Left lung (tissue), 4 donors: ENCODE measurements at regions not wholly inside any gene's neighbourhood (a gene's known extent, or its start where the extent isn't known, plus 50 kb on each side); places are given as distances from the start of the nearest gene placed in this dataset.

Source experiments
- ATAC-seq: fragments of 200-7000 bp; cut with Tn5 transposase; one replicate; pipeline ENCODE4 v1.9.1; 2020; ENCODE audit warnings: moderate library complexity
- DNase-seq, 4 donors: peaks; one replicate each; pipeline ENCODE4 v3.0.0-alpha.2; 2013 to 2020
- H3K27ac ChIP-seq, 2 donors: fragments of 200-600 bp; sonication (generic) in 1 of 2; one replicate each; pipeline versions ENCODE4 v1.5.0 to v1.8.0; 2020 to 2021
- H3K27me3 ChIP-seq, 2 donors: fragments of 200-600 bp; sonication (generic) in 1 of 2; one replicate each; pipeline versions ENCODE4 v1.5.0 to v1.8.0; 2020 to 2021
- H3K36me3 ChIP-seq, 2 donors: fragments of 200-600 bp; sonication (generic) in 1 of 2; one replicate each; pipeline versions ENCODE4 v1.5.0 to v1.8.0; 2020 to 2021
- H3K4me1 ChIP-seq, 2 donors: fragments of 200-600 bp; one replicate each; pipeline ENCODE4 v1.8.0; 2021
- H3K4me3 ChIP-seq, 2 donors: fragments of 200-600 bp; sonication (generic) in 1 of 2; one replicate each; pipeline versions ENCODE4 v1.5.0 to v1.8.0; 2020 to 2021; ENCODE audit warnings: mild to moderate bottlenecking in 1 of 2
- H3K9me3 ChIP-seq, 2 donors: fragments of 200-600 bp; sonication (generic) in 1 of 2; one replicate each; pipeline versions ENCODE4 v1.5.0 to v1.8.0; 2020 to 2021
- intact Hi-C, 2 donors: fragments of 100-400 bp; cut with DNase I; formaldehyde crosslinking; loops; one replicate each; pipeline versions ENCODE4 v1.11.2 to v1.14.2; 2022
- TF ChIP-seq, protein P1 (sequence below), 2 donors: fragments of 200-600 bp; sonication (generic) in 1 of 2; IDR thresholded peaks; one replicate each; pipeline versions ENCODE4 v1.5.0 to v1.8.0; 2021; ENCODE audit warnings: antibody characterized with exemption in 2 of 2
- donor health status: DM: no; HTN: yes; CAD: no.
- donor health status: DM: no; HTN: no; CAD: no.

DNA sequence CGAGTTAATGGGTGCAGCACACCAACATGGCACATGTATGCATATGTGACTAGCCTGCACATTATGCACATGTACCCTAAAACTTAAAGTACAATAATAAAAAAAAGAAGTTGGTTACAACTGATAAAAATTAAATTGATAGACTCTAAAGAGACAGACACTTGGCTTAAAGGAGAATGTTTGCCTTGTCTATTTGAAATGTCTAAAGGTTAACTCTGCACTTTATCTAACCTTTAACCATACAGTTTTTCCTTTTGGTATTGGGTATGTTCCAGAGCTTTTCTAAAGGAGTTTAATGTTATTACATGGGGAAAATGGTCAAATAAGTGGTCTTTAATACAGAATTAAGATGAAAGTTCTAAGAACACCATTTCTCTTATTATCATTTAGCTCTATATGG lies 145.1 kb upstream of the HCCS start:
- no peak for DNase-seq
- TF ChIP-seq, protein P1, sequence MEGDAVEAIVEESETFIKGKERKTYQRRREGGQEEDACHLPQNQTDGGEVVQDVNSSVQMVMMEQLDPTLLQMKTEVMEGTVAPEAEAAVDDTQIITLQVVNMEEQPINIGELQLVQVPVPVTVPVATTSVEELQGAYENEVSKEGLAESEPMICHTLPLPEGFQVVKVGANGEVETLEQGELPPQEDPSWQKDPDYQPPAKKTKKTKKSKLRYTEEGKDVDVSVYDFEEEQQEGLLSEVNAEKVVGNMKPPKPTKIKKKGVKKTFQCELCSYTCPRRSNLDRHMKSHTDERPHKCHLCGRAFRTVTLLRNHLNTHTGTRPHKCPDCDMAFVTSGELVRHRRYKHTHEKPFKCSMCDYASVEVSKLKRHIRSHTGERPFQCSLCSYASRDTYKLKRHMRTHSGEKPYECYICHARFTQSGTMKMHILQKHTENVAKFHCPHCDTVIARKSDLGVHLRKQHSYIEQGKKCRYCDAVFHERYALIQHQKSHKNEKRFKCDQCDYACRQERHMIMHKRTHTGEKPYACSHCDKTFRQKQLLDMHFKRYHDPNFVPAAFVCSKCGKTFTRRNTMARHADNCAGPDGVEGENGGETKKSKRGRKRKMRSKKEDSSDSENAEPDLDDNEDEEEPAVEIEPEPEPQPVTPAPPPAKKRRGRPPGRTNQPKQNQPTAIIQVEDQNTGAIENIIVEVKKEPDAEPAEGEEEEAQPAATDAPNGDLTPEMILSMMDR (IDR thresholded peaks at IDR 0.05) = no peak
- no peak overlapping the region for H3K27ac ChIP-seq
- H3K27me3 ChIP-seq = no peaks in the 10 kb centered on the region
- intact Hi-C loops = no loop called here
- no peaks in the 10 kb centered on the region for H3K36me3 ChIP-seq
- no peaks in the 10 kb centered on the region for H3K9me3 ChIP-seq
- ATAC-seq = no peak
- H3K4me1 ChIP-seq = no peaks in the 10 kb centered on the region
- no peak overlapping the region for H3K4me3 ChIP-seq

DNA sequence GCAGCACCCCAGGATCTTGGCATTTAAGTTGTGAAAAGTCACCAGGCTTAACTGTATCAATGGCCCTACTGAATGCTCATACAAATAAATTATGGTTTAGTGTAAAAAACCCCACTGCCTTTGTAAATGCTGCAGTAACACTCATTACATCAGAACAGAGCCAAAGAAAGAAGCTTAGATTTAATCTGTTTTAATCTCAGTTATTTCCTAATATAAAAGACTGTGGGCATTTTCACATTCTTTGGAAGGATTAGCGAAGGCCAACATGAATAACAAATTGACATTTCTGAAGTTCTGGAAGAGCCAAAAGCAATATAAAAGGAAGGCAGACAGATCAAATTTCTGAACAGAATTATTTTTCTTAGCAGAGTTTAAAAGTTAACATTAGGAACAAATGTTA lies 140.0 kb upstream of the HCCS start:
- Histone ChIP-seq H3K4me3 (no peak overlapping the region), H3K27me3 (no peaks in the 10 kb centered on the region), H3K27ac (no peak overlapping the region), H3K4me1 (no peaks in the 10 kb centered on the region), H3K36me3 (no peaks in the 10 kb centered on the region), H3K9me3 (no peaks in the 10 kb centered on the region)
- intact Hi-C loops = no loop called here
- ATAC-seq (no peak), DNase-seq (no peak)
- TF ChIP-seq, protein P1 (IDR thresholded peaks at IDR 0.05) = no peak

- DNase-seq = no peak
- TF ChIP-seq, protein P1 (IDR thresholded peaks at IDR 0.05) = no peak
- Histone ChIP-seq H3K9me3 (no peaks in the 10 kb centered on the region), H3K4me1 (no peaks in the 10 kb centered on the region), H3K27me3 (no peaks in the 10 kb centered on the region), H3K27ac (no peak overlapping the region), H3K4me3 (no peak overlapping the region), H3K36me3 (no peaks in the 10 kb centered on the region)
- intact Hi-C loops = no loop called here
- no peak for ATAC-seq
These were observed 139.4 kb upstream of the HCCS start for GRCh38 chrX:10971759-10972158.

DNA sequence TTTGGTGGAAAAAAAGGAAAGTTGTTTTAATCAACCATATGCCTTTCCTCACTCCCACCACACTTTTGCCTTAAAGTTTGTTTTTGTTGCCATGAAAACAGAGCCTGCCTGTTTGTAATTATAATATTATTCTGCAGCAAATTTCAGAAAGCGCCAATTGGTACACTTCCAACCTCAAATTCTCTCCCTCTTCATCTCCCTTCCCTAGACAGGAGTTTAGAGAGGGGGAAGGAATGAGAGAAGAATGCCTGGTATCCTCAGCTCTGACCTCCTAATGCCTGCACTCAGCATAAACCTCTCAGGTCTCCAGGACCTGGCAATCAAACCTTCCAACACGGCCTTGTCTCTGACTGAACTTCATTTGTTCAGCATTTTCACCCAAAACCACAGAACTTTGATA lies 138.4 kb upstream of the HCCS start:
- peak in 2 of 4 donors; percentile 54 to 59 for DNase-seq
- no peaks in the 10 kb centered on the region for H3K27me3 ChIP-seq
- H3K4me3 ChIP-seq = no peak overlapping the region
- no peaks in the 10 kb centered on the region for H3K36me3 ChIP-seq
- intact Hi-C loops = no loop called here
- TF ChIP-seq, protein P1 (IDR thresholded peaks at IDR 0.05) = no peak
- ATAC-seq = no peak
- no peaks in the 10 kb centered on the region for H3K4me1 ChIP-seq
- H3K27ac ChIP-seq = no peak overlapping the region
- H3K9me3 ChIP-seq = no peaks in the 10 kb centered on the region

DNA sequence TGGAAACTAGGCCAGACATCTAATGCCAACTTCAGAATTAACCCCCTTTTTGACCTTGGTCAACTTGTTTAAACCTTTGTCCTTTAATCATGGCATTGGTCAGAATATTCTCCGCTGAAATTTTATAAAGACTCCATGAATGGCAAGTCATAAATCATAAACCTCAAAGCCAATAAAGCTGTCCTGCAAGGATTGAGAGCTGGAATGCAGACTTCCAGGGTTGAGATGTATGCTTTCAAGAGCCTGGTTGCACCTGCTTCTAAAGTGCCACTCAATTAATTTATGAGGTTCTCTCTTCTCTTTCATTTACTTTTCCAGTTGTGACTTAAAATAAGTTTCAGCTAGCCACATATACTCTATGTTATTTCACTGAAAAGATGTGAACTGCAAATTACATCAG lies 136.2 kb upstream of the HCCS start:
- DNase-seq = no peak
- no peak for ATAC-seq
- intact Hi-C loops = no loop called here
- Histone ChIP-seq H3K27me3 (no peaks in the 10 kb centered on the region), H3K4me1 (no peaks in the 10 kb centered on the region), H3K4me3 (no peak overlapping the region), H3K27ac (no peak overlapping the region), H3K9me3 (no peaks in the 10 kb centered on the region), H3K36me3 (no peaks in the 10 kb centered on the region)
- TF ChIP-seq, protein P1 (IDR thresholded peaks at IDR 0.05) = no peak
